Thyroid gland (tissue), 4 donors: ENCODE measurements at regions not wholly inside any gene's neighbourhood (a gene's known extent, or its start where the extent isn't known, plus 50 kb on each side); places are given as distances from the start of the nearest gene placed in this dataset.

Experiments
- POLR2A ChIP-seq, 2 donors: fragments of 450-650 bp; IDR thresholded peaks; one replicate each; pipeline ENCODE4 v1.6.1; 2017; ENCODE audit warnings: antibody characterized with exemption in 2 of 2, mild to moderate bottlenecking in 2 of 2, moderate library complexity in 1 of 2
- TF ChIP-seq, protein P1 (sequence below), 6 experiments: fragments of 200-600 bp in 3 of 6; fragments of 450-650 bp in 3 of 6; sonication (generic) in 3 of 6; IDR thresholded peaks; one replicate each; pipeline ENCODE4 v1.5.1; 2016 to 2019; ENCODE audit warnings: antibody characterized with exemption in 6 of 6, mild to moderate bottlenecking in 2 of 6, inconsistent platforms in 1 of 6, moderate library complexity in 1 of 6

DNA sequence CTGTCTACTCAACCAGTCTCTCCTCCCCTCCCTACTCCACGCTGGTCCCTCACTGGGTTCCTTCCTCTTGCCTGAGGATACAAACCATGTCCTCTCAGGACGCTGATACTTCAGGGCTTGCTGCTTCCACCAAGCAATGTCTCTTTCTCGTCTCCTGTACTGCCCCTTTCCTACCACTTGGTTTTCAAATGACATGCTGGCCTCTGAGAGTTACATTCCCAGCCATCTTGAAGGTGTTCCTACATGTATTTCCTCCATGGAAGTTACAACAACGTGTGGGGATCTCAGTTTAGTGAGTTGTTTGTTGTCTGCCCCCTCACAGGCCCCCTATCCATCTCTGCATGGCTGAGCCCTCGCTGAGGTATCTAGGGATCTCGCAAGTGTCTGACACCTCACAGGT is 334.5 kb upstream of the SKOR2 start:
- TF ChIP-seq POLR2A (IDR thresholded peaks at IDR 0.05): no peak
- TF ChIP-seq, protein P1, sequence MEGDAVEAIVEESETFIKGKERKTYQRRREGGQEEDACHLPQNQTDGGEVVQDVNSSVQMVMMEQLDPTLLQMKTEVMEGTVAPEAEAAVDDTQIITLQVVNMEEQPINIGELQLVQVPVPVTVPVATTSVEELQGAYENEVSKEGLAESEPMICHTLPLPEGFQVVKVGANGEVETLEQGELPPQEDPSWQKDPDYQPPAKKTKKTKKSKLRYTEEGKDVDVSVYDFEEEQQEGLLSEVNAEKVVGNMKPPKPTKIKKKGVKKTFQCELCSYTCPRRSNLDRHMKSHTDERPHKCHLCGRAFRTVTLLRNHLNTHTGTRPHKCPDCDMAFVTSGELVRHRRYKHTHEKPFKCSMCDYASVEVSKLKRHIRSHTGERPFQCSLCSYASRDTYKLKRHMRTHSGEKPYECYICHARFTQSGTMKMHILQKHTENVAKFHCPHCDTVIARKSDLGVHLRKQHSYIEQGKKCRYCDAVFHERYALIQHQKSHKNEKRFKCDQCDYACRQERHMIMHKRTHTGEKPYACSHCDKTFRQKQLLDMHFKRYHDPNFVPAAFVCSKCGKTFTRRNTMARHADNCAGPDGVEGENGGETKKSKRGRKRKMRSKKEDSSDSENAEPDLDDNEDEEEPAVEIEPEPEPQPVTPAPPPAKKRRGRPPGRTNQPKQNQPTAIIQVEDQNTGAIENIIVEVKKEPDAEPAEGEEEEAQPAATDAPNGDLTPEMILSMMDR (IDR thresholded peaks at IDR 0.05): no peak
